Neural crest cell (in vitro differentiated cells): ENCODE measurements at regions not wholly inside any gene's neighbourhood (a gene's known extent, or its start where the extent isn't known, plus 50 kb on each side); places are given as distances from the start of the nearest gene placed in this dataset.

ENCODE experiments used
- DNase-seq: peaks from one replicate; pipeline ENCODE4 v3.0.0; 2021; ENCODE audit warnings: low read depth, mixed read lengths, low spot score
- H3K27ac Mint-ChIP-seq: one replicate; pipeline ENCODE4 v1.8.0; 2021; ENCODE audit warnings: mild to moderate bottlenecking, mixed read lengths; ENCODE audit not compliant: unreplicated experiment
- H3K27me3 Mint-ChIP-seq: 2 replicates; pipeline ENCODE4 v1.8.0; 2021; ENCODE audit warnings: low read depth, mild to moderate bottlenecking, mixed read lengths
- H3K36me3 Mint-ChIP-seq: 2 replicates; pipeline ENCODE4 v1.8.0; 2021; ENCODE audit warnings: low read depth, mild to moderate bottlenecking, mixed read lengths
- H3K4me1 Mint-ChIP-seq: 2 replicates; pipeline ENCODE4 v1.8.0; 2021; ENCODE audit warnings: mixed read lengths
- H3K4me3 Mint-ChIP-seq: one replicate; pipeline ENCODE4 v1.8.0; 2021; ENCODE audit warnings: mild to moderate bottlenecking, mixed read lengths
- H3K9me3 Mint-ChIP-seq: 2 replicates; pipeline ENCODE4 v1.8.0; 2021; ENCODE audit warnings: mixed read lengths
- CTCF ChIP-seq: fragments of 200-600 bp; sonication (generic); conservative IDR thresholded peaks from 2 replicates; pipeline ENCODE4 v1.5.0; 2021; ENCODE audit warnings: antibody characterized with exemption, mild to moderate bottlenecking

GRCh38 chr1:5526385-5526750 is 465.9 kb downstream of the NPHP4 start:
- no peaks in the 10 kb centered on the region for H3K36me3 Mint-ChIP-seq
- H3K4me3 Mint-ChIP-seq = no peak overlapping the region
- no peak overlapping the region for H3K27ac Mint-ChIP-seq
- TF ChIP-seq CTCF = no peak
- H3K9me3 Mint-ChIP-seq = peaks cover 2% of the 10 kb centered on the region
- H3K27me3 Mint-ChIP-seq = no peaks in the 10 kb centered on the region
- peaks cover 9% of the 10 kb centered on the region for H3K4me1 Mint-ChIP-seq
- no peak for DNase-seq

- TF ChIP-seq CTCF = no peak
- no peak overlapping the region for H3K4me3 Mint-ChIP-seq
- H3K27ac Mint-ChIP-seq = no peak overlapping the region
- no peak for DNase-seq
- H3K4me1 Mint-ChIP-seq = peaks cover 9% of the 10 kb centered on the region
- H3K9me3 Mint-ChIP-seq = peaks cover 2% of the 10 kb centered on the region
- no peaks in the 10 kb centered on the region for H3K36me3 Mint-ChIP-seq
- H3K27me3 Mint-ChIP-seq = peaks cover 3% of the 10 kb centered on the region
These were observed 466.4 kb downstream of the NPHP4 start for GRCh38 chr1:5525597-5526384.

GRCh38 chr1:5522531-5523145 is 469.6 kb downstream of the NPHP4 start:
- Mint-ChIP-seq H3K27ac (no peak overlapping the region), H3K9me3 (peaks cover 6% of the 10 kb centered on the region), H3K36me3 (peaks cover 3% of the 10 kb centered on the region), H3K4me1 (peaks cover 17% of the 10 kb centered on the region), H3K27me3 (peaks cover 3% of the 10 kb centered on the region), H3K4me3 (no peak overlapping the region)
- DNase-seq = no peak
- no peak for TF ChIP-seq CTCF

GRCh38 chr1:5519366-5520135 is 472.7 kb downstream of the NPHP4 start:
- TF ChIP-seq CTCF = no peak
- Mint-ChIP-seq H3K36me3 (peaks cover 3% of the 10 kb centered on the region), H3K4me3 (no peak overlapping the region), H3K27ac (no peak overlapping the region), H3K27me3 (peaks cover 3% of the 10 kb centered on the region), H3K9me3 (peaks cover 6% of the 10 kb centered on the region), H3K4me1 (peaks cover 9% of the 10 kb centered on the region)
- no peak for DNase-seq

GRCh38 chr1:5516756-5517155 is 475.5 kb downstream of the NPHP4 start:
- DNase-seq = no peak
- Mint-ChIP-seq H3K27me3 (peaks cover 3% of the 10 kb centered on the region), H3K36me3 (peaks cover 3% of the 10 kb centered on the region), H3K27ac (no peak overlapping the region), H3K9me3 (peaks cover 4% of the 10 kb centered on the region), H3K4me1 (peaks cover 14% of the 10 kb centered on the region), H3K4me3 (no peak overlapping the region)
- no peak for TF ChIP-seq CTCF
